WTC11 (cell line): ENCODE measurements at regions not wholly inside any gene's neighbourhood (a gene's known extent, or its start where the extent isn't known, plus 50 kb on each side); places are given as distances from the start of the nearest gene placed in this dataset.
"Not testable (repeated sequence)": the region's sequence is repeated elsewhere in the genome, so short reads cannot be mapped to it uniquely, and the experiment has no call there.

ENCODE experiments used
- ATAC-seq: fragments of 200-7000 bp; cut with Tn5 transposase; 2 replicates; pipeline ENCODE4 v1.10.0; 2021; ENCODE audit warnings: mild to moderate bottlenecking, moderate library complexity
- CTCF ChIA-PET: fragments of 300-600 bp; sonication (Branson Sonifier 250); formaldehyde crosslinking; loops from one replicate; lab custom pipeline; 2021; ENCODE audit warnings: antibody characterized with exemption; lab: Charles Lee
- POLR2A ChIA-PET: fragments of 350-600 bp; sonication (Branson Sonifier 250); formaldehyde crosslinking; loops from one replicate; lab custom pipeline; 2021; ENCODE audit warnings: antibody characterized with exemption; lab: Charles Lee
- DNase-seq: peaks from one replicate; pipeline ENCODE4 v3.0.0; 2021; ENCODE audit warnings: low spot score
- H3K27ac Mint-ChIP-seq: 2 replicates; pipeline ENCODE4 v1.8.0; 2021; ENCODE audit warnings: mixed read lengths
- H3K27me3 Mint-ChIP-seq: 2 replicates; pipeline ENCODE4 v1.8.0; 2021; ENCODE audit warnings: low read depth, mild to moderate bottlenecking, moderate library complexity, mixed read lengths
- H3K36me3 Mint-ChIP-seq: 2 replicates; pipeline ENCODE4 v1.8.0; 2021; ENCODE audit warnings: mixed read lengths
- H3K4me1 Mint-ChIP-seq: 2 replicates; pipeline ENCODE4 v1.8.0; 2022; ENCODE audit warnings: mixed read lengths
- H3K4me3 Mint-ChIP-seq: 2 replicates; pipeline ENCODE4 v1.8.0; 2021; ENCODE audit warnings: mild to moderate bottlenecking, moderate library complexity, mixed read lengths
- H3K9me3 Mint-ChIP-seq: 2 replicates; pipeline ENCODE4 v1.8.0; 2021; ENCODE audit warnings: mixed read lengths
- ESRRA ChIP-seq: sonication (generic); formaldehyde crosslinking; IDR thresholded peaks from 2 replicates; pipeline ENCODE4 v1.8.1; 2022; ENCODE audit warnings: mild to moderate bottlenecking, missing genetic modification reagents, borderline replicate concordance
- FOXP1 ChIP-seq: sonication (generic); formaldehyde crosslinking; IDR thresholded peaks from 2 replicates; pipeline ENCODE4 v1.8.0; 2022; ENCODE audit warnings: missing genetic modification reagents, mild to moderate bottlenecking, moderate library complexity, borderline replicate concordance
- HMGXB4 ChIP-seq: sonication (generic); formaldehyde crosslinking; IDR thresholded peaks from 2 replicates; pipeline ENCODE4 v1.8.1; 2023; ENCODE audit warnings: mild to moderate bottlenecking, moderate library complexity, missing genetic modification reagents
- JAZF1 ChIP-seq: fragments of 250-450 bp; sonication (Bioruptor Pico); IDR thresholded peaks from 2 replicates; pipeline ENCODE4 v1.9.0; 2021; ENCODE audit warnings: moderate library complexity, mild to moderate bottlenecking, inconsistent platforms
- SMAD3 ChIP-seq: sonication (generic); formaldehyde crosslinking; IDR thresholded peaks from 2 replicates; pipeline ENCODE4 v1.8.0; 2022; ENCODE audit warnings: missing genetic modification reagents, mild to moderate bottlenecking, borderline replicate concordance
- TCF7 ChIP-seq: sonication (generic); formaldehyde crosslinking; IDR thresholded peaks from 2 replicates; pipeline ENCODE4 v1.8.0; 2022; ENCODE audit warnings: mild to moderate bottlenecking, low read depth, missing genetic modification reagents, moderate library complexity
- TEAD4 ChIP-seq: sonication (generic); formaldehyde crosslinking; IDR thresholded peaks from 2 replicates; pipeline ENCODE4 v1.8.0; 2022; ENCODE audit warnings: mild to moderate bottlenecking, missing genetic modification reagents
- TP53 ChIP-seq: sonication (generic); formaldehyde crosslinking; IDR thresholded peaks from 2 replicates; pipeline ENCODE4 v1.8.1; 2023; ENCODE audit warnings: mild to moderate bottlenecking, missing genetic modification reagents
- USF2 ChIP-seq: sonication (generic); formaldehyde crosslinking; IDR thresholded peaks from 2 replicates; pipeline ENCODE4 v1.8.1; 2023; ENCODE audit warnings: mild to moderate bottlenecking, missing genetic modification reagents, moderate library complexity
- ZBTB21 ChIP-seq: sonication (generic); formaldehyde crosslinking; IDR thresholded peaks from 2 replicates; pipeline ENCODE4 v1.8.1; 2023; ENCODE audit warnings: mild to moderate bottlenecking, missing genetic modification reagents, borderline replicate concordance
- ZNF121 ChIP-seq: sonication (generic); formaldehyde crosslinking; IDR thresholded peaks from 2 replicates; pipeline ENCODE4 v1.8.0; 2023; ENCODE audit warnings: missing genetic modification reagents
- ZNF138 ChIP-seq: sonication (generic); formaldehyde crosslinking; conservative IDR thresholded peaks from 2 replicates; pipeline ENCODE4 v1.8.1; 2022; ENCODE audit warnings: mild to moderate bottlenecking, moderate library complexity, missing genetic modification reagents
- ZNF416 ChIP-seq: fragments of 250-450 bp; sonication (Bioruptor Pico); IDR thresholded peaks from 2 replicates; pipeline ENCODE4 v1.9.0; 2021; ENCODE audit warnings: mild to moderate bottlenecking, inconsistent platforms
- ZNF423 ChIP-seq: fragments of 250-450 bp; sonication (Bioruptor Pico); IDR thresholded peaks from 2 replicates; pipeline ENCODE4 v2.1.2; 2022; ENCODE audit warnings: mild to moderate bottlenecking, moderate library complexity
- ZNF532 ChIP-seq: fragments of 250-450 bp; sonication (Bioruptor Pico); IDR thresholded peaks from 2 replicates; pipeline ENCODE4 v1.9.0; 2021; ENCODE audit warnings: mild to moderate bottlenecking, borderline replicate concordance

GRCh38 chr7:119281181-119281846, 991.7 kb upstream of the KCND2 start (continued):
- no peak for TF ChIP-seq ZNF532
- TF ChIP-seq ZBTB21 (CRISPR knock-in tag) = no peak
- no peak for TF ChIP-seq TP53 (CRISPR knock-in tag)
- TF ChIP-seq ZNF416 = no peak
- TF ChIP-seq USF2 (CRISPR knock-in tag) = no peak; the same call in 1 of the 2 replicates
- no peak for TF ChIP-seq JAZF1 (CRISPR knock-in tag)
- TF ChIP-seq, all 79 proteins: peak for 0

- TF ChIP-seq TEAD4 (CRISPR knock-in tag) (no peak), ZNF423 (no peak), FOXP1 (CRISPR knock-in tag) (no peak)
- CTCF ChIA-PET = no interaction called here
- POLR2A ChIA-PET = no interaction called here
- DNase-seq (no peak), ATAC-seq (no peak)
- H3K9me3 Mint-ChIP-seq = no peaks in the 10 kb centered on the region
- H3K27ac Mint-ChIP-seq = no peak overlapping the region
- H3K4me3 Mint-ChIP-seq = no peak overlapping the region
- peaks cover 5% of the 10 kb centered on the region; the same call in 1 of the 2 replicates for H3K4me1 Mint-ChIP-seq
- H3K27me3 Mint-ChIP-seq = no peaks in the 10 kb centered on the region
- H3K36me3 Mint-ChIP-seq = no peaks in the 10 kb centered on the region
Observed at GRCh38 chr7:119283353-119283752, 989.6 kb upstream of the KCND2 start.

GRCh38 chr7:119288416-119288815, 984.6 kb upstream of the KCND2 start:
- POLR2A ChIA-PET = no interaction called here
- Mint-ChIP-seq H3K4me3 (no peak overlapping the region), H3K27ac (no peak overlapping the region), H3K36me3 (no peaks in the 10 kb centered on the region), H3K9me3 (no peaks in the 10 kb centered on the region), H3K4me1 (no peaks in the 10 kb centered on the region), H3K27me3 (no peaks in the 10 kb centered on the region)
- no peak for DNase-seq
- ATAC-seq = no peak
- TF ChIP-seq HMGXB4 (CRISPR knock-in tag) = no peak
- TF ChIP-seq ZNF121 (CRISPR knock-in tag) = no peak
- TF ChIP-seq SMAD3 (CRISPR knock-in tag) = no peak
- TF ChIP-seq TP53 (CRISPR knock-in tag) = no peak
- no peak for TF ChIP-seq TCF7
- TF ChIP-seq ZNF138 = no peak
- no peak for TF ChIP-seq ESRRA
- CTCF ChIA-PET = no interaction called here

GRCh38 chr7:119300341-119300740, 972.6 kb upstream of the KCND2 start:
- not testable (repeated sequence) for H3K4me1 Mint-ChIP-seq

More at GRCh38 chr7:119300341-119300740, 972.6 kb upstream of the KCND2 start:
- H3K36me3 Mint-ChIP-seq, H3K27me3 Mint-ChIP-seq, H3K4me3 Mint-ChIP-seq, POLR2A ChIA-PET, H3K27ac Mint-ChIP-seq, ATAC-seq, CTCF ChIA-PET, DNase-seq, H3K9me3 Mint-ChIP-seq: not testable (repeated sequence)
